ENCODE measurements at regions not wholly inside any gene's neighbourhood (a gene's known extent, or its start where the extent isn't known, plus 50 kb on each side); places are given as distances from the start of the nearest gene placed in this dataset.

GRCh38 chr12:68559246-68559645, 51.5 kb upstream of the RAP1B start:
- no peaks in the 10 kb centered on the region for H3K27me3 ChIP-seq (ENCODE audit: insufficient read depth, poor library complexity, severe bottlenecking)
- peak overlapping the region; percentile 48 for H3K27ac ChIP-seq (ENCODE audit: poor library complexity, severe bottlenecking)
- ATAC-seq (ENCODE audit: low read depth) (peak; percentile 81), DNase-seq (ENCODE audit: low spot score) (no peak)
- H3K4me1 ChIP-seq (ENCODE audit: insufficient read depth, poor library complexity, severe bottlenecking), result peaks cover 21% of the 10 kb centered on the region
- peaks cover 1% of the 10 kb centered on the region; the same call in 1 of the 2 replicates for H3K36me3 ChIP-seq (ENCODE audit: low read depth)
- no peak overlapping the region for H3K4me3 ChIP-seq (ENCODE audit: severe bottlenecking)
- no peak for TF ChIP-seq CTCF (IDR thresholded peaks at IDR 0.05; ENCODE audit: poor library complexity, severe bottlenecking)
- no peaks in the 10 kb centered on the region for H3K9me3 ChIP-seq (ENCODE audit: severe bottlenecking)

GRCh38 chr12:68559984-68560850, 50.5 kb upstream of the RAP1B start:
- H3K4me1 ChIP-seq (ENCODE audit: insufficient read depth, poor library complexity, severe bottlenecking), result peaks cover 27% of the 10 kb centered on the region
- no peak overlapping the region for H3K4me3 ChIP-seq (ENCODE audit: severe bottlenecking)
- ATAC-seq (ENCODE audit: low read depth) (no peak), DNase-seq (ENCODE audit: low spot score) (no peak)
- H3K36me3 ChIP-seq (ENCODE audit: low read depth), result no peaks in the 10 kb centered on the region
- no peaks in the 10 kb centered on the region for H3K9me3 ChIP-seq (ENCODE audit: severe bottlenecking)
- no peak for TF ChIP-seq CTCF (IDR thresholded peaks at IDR 0.05; ENCODE audit: poor library complexity, severe bottlenecking)
- no peaks in the 10 kb centered on the region for H3K27me3 ChIP-seq (ENCODE audit: insufficient read depth, poor library complexity, severe bottlenecking)
- H3K27ac ChIP-seq (ENCODE audit: poor library complexity, severe bottlenecking), result peak overlapping the region; percentile 48

- peaks cover 33% of the 10 kb centered on the region for H3K4me1 ChIP-seq (ENCODE audit: insufficient read depth, poor library complexity, severe bottlenecking)
- H3K9me3 ChIP-seq (ENCODE audit: severe bottlenecking), result no peaks in the 10 kb centered on the region
- no peak overlapping the region for H3K27ac ChIP-seq (ENCODE audit: poor library complexity, severe bottlenecking)
- H3K4me3 ChIP-seq (ENCODE audit: severe bottlenecking), result no peak overlapping the region
- DNase-seq (ENCODE audit: low spot score) (no peak), ATAC-seq (ENCODE audit: low read depth) (no peak)
- H3K36me3 ChIP-seq (ENCODE audit: low read depth), result no peaks in the 10 kb centered on the region
- H3K27me3 ChIP-seq (ENCODE audit: insufficient read depth, poor library complexity, severe bottlenecking), result no peaks in the 10 kb centered on the region
- no peak for TF ChIP-seq CTCF (IDR thresholded peaks at IDR 0.05; ENCODE audit: poor library complexity, severe bottlenecking)
Observed at GRCh38 chr12:68560851-68561422, 49.8 kb upstream of the RAP1B start.

Data from RWPE2 (cell line).